ENCODE measurements at regions not wholly inside any gene's neighbourhood (a gene's known extent, or its start where the extent isn't known, plus 50 kb on each side); places are given as distances from the start of the nearest gene placed in this dataset.

DNA sequence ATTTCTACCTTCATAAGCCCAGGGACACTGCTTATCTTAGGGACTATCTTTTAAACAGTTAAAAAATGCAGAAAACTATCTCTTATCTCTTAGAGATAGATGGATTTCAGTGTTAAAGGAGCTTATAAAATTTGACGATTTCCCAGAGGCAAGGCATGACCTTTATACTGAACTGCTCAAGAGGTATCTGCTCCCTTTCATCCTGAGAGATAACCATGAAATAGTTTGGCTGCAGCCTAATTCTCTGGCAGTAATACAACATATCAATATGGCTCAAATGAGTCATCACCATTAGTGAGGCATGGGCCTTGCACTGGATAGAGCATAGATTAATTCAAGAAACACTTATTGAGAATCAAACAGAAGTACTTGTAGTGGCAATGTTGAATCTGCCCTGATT, 348.2 kb upstream of the GRIA3 start:
- DNase-seq (ENCODE audit: low read depth in 4 of 4, low spot score in 2 of 4) = no peak

DNA sequence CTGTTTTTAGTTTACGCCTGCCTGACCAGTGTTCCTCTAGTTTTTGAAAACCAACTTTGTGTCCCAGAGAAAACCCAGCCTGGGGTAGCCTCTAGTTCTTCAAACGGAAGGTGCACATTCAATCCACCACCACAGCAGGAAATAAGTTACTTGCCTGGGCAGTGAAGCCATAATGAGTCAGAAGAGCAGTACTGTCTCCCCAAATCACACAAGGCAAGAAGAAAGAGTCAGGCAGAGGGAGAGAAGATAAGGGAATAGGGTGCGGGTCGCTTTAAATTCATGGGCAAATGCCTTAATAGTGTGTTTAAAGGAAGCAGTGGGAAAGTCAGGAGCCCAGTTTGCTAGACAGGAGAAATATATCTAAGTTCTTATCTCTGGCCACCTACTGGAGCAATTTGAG, 333.8 kb upstream of the GRIA3 start:
- DNase-seq (ENCODE audit: low read depth in 4 of 4, low spot score in 2 of 4) = no peak

DNA sequence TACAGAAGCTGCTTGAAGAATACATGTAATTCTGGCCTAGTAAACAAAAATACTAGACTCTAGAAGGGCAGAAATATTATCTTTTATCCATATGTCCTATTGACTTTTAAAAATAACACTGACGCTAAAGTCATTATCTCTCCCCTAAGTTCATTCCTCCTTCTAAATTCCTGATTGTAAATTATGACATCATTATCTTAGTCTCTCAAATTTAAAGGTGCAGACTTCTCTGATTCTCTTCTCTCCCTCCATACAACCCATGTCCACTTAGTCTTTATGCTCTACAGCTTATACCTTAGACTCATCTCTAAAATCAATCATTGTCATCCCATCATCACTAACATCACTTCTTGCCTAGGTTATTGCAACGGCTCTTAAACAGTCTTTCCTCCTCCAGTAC, 327.9 kb upstream of the GRIA3 start:
- DNase-seq (ENCODE audit: low read depth in 4 of 4, low spot score in 2 of 4) = no peak

DNA sequence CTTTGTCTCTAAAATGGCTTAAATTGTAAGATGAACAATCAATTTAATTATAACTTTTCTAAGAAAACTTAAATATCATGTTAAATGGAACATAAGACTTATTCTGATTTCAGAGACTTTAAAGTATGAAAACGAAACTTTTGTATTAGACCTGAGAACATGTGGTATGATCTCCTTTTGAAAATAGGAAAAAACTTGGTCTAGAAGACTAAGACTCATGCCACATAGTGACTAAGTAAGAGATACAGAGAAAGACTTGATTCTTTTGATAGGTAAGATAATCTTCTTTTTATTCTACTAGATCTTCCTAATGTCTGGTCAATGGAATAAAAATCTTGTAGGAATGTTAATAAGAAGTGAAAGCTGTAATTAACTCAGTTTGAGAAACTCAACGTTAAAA, 326.3 kb upstream of the GRIA3 start:
- no peak for DNase-seq (ENCODE audit: low read depth in 4 of 4, low spot score in 2 of 4)

DNA sequence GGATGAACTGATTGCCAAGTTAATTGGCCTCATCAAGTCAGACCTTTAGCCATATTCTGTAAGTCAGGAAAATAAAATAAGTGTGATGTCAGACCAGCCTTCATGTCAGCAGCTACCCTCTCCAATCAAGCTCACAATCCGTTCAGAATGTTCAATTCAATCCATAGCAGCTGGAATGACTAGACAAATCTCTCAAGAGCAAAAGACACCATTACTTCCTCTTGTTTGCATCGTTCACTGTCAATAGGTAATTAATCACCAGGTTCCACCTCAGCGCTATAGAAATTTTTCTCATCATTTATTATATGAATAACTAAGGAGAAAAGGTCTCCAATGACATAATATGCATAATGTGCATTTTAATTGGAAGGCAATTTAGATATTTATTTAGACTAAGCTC, 321.0 kb upstream of the GRIA3 start:
- DNase-seq (ENCODE audit: low read depth in 4 of 4, low spot score in 2 of 4) = no peak

DNA sequence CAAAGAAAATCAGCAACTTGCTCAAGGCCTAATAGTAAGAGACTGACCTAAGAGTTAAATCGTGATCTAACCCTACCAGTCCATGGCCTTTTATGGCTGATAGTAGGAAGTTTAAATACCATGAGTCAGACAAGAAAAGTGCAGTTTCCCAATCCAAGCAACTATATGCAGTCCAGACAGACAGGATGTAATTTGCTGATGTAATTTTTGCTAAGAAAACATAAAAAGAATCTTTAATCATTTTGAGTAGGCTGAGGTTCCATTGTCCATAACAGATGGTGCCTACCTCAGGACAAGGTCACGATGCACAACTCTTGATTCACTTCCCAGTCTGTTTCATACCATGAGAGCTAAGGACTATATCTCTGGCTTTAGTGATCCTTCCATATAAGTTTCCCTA, 317.5 kb upstream of the GRIA3 start:
- no peak for DNase-seq (ENCODE audit: low read depth in 4 of 4, low spot score in 2 of 4)

DNA sequence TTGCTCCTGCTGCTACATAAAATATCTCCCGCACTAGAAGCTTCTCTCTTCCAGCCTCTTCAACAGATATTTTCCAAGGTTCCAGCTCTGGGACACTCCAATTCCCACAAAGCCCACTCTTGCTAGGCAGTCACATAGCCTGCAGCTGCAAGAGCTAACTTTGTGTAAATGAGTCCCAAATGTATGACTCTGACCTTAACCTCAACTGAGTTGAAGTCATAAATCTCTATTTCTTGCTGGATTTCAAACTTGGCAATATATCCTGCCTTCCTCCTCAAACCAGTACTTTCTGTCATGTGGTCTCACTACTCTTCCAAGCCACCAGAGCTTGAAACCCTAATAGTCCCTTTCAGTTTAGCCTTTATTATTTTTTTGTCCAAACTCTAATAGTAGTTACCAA, 315.4 kb upstream of the GRIA3 start:
- DNase-seq (ENCODE audit: low read depth in 4 of 4, low spot score in 2 of 4) = no peak

DNA sequence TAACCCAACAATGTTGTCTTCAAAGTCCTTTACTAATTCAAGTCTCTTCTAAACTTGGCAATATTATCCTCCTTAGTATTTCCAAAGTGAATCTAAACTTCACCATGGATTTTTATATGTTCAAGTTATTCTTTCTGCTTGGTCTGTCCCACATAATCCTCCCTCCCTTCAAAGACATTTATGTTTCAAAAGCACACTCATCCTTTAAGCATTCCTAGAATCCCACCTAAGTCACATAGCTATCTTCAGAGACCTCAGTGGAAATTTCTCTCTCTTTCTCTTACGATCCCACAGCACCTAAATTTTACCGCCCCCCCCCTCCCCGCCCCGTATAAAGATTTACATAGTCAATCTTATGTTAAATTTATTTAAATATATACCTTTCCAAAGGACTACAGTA, 314.9 kb upstream of the GRIA3 start:
- DNase-seq (ENCODE audit: low read depth in 4 of 4, low spot score in 2 of 4) = no peak

DNA sequence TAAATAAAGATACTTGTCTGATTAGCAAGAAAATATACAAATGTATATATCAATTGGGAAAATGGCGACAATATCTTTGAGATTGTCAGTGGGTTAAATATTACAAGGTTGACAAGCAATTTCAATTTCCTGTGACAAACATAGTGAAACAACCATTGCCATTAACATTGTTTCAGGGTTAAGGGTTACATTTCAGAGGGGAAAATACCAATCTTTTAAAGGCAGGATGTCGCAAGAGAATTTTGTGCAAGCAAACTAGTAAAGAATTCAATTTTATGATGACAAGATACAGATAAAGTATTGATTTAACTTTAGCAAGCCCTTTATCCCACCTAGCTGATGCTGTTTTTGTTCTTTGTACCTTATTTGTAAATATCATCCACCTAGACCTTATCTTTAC, 305.8 kb upstream of the GRIA3 start:
- no peak for DNase-seq (ENCODE audit: low read depth in 4 of 4, low spot score in 2 of 4)

DNA sequence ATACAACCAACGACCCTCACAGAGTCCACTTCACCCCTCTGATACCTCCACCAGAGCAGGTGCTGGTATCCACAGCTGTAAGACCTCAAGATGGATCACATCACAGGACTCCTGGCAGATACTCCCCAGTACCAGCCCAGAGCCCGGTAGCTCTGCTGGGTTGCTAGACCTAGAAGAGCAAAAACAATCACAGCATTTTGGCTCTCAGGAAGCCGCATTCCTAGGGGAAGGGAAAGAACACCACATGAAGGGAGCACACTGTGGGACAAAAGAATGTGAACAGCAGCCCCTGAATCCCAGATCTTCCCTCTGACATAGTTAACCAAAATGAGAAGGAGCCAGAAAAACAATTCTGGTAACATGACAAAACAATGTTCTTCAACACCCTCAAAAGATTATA, 303.1 kb upstream of the GRIA3 start:
- DNase-seq (ENCODE audit: low read depth in 4 of 4, low spot score in 2 of 4) = no peak

DNA sequence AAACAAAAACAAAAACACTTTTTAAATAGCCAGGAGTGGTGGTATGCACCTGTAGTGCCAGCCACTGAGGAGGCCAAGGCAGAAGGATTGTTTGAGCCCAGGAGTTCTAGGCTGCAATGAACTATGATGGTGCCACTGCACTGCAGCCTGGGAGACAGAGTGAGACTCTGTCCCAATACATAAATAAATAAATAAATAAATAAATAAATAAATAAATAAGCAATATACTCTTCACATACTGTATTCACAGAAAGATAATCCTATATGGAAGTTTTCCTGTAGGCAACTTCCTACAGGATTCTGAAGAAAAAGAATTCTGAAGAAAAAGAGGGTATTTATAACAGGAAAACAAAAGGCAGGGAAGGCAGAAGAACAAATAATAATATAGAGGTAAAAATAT, 293.3 kb upstream of the GRIA3 start:
- DNase-seq (ENCODE audit: low read depth in 4 of 4, low spot score in 2 of 4) = no peak

DNA sequence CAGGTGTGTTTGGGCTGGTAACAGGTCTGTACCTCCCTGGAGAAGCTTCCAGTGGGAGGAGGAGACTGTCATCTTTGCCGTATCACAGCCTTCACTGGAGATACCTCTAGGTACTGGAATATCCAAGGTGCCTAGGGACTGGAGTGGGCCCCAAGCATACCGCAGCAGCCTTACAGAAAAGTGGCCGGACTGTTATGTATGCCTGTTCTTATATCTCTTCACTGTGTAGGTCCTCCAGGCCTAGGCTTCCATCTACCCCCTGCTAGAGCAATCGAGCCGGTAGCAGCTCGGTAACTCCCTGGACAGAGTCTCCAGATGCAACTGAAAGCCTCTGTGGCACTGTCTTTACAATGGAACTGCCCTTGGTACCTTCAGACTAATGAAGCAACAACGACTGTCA, 277.4 kb upstream of the GRIA3 start:
- DNase-seq (ENCODE audit: low read depth in 4 of 4, low spot score in 2 of 4) = no peak

DNA sequence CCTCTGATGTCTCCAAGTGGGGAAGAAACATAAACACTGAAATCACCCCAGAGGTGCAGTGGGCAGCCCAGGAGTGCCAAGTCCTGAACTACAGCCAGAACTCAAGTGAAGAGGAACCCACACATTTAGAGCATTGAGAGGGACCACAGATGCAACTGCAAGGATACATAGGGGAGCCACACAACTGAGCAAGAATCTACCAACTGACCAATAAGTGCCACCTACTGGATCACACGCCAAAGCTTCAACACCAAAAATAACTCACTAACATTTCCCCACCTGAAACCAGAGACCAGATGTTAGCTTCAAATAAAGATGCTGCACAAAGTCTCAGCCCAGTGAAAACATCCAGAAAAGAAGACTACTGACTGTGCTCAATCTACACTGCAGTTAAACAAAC, 276.7 kb upstream of the GRIA3 start:
- no peak for DNase-seq (ENCODE audit: low read depth in 4 of 4, low spot score in 2 of 4)

DNA sequence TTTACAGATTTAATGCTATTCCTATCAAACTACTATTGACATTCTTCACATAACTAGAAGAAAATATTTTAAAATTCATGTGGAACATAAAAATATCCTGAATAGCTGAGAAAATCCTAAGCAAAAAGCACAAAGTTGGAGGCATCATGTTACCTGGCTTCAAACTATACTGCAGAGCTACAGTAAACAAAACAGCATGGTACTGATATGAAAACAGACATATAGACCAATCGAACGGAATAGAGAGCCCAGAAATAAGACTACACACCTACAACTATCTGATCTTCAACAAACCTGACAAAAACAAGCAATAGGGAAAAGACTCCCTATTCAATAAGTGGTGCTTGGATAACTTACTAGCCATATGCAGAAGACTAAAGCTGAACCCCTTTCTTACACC, 273.4 kb upstream of the GRIA3 start:
- no peak for DNase-seq (ENCODE audit: low read depth in 4 of 4, low spot score in 2 of 4)

DNA sequence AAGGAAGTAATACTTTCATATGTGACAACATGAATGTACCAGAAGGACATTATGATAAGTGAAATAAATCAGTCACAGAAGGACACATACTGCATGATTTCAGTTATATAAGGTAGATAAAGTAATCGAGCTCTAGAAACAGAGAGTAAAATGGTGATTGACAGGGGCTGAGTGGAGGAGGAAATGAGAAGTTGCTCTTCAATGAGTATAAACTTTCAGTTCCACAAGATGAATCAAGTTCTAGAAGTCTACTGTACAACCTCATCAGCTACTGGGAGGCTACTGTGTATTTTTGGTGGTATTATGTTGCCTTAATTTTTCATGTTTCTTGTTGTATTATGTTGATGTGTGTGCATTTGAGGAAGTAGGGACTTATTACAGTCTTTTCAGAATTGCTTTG, 270.9 kb upstream of the GRIA3 start:
- DNase-seq (ENCODE audit: low read depth in 4 of 4, low spot score in 2 of 4) = no peak

DNA sequence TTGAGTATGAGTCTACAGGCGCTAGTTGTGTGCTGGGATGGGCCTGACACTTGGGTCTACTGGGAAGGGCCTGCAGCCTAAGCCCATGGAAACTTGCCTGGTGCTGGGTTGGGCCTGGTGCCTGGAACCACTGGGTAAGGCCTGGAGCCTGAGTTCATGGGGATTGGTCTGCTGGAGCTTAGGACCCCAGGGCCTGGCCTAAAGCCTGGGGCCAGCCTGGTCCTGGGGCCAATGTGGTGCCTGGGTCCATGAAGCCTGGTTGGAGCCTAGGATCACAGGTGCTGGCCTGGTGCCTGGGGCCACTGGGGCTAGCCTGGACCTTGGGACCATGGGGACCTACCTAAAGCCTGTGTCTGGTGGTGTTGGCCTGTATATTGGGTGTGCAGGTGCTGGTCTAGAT, 270.3 kb upstream of the GRIA3 start:
- DNase-seq (ENCODE audit: low read depth in 4 of 4, low spot score in 2 of 4) = no peak

DNA sequence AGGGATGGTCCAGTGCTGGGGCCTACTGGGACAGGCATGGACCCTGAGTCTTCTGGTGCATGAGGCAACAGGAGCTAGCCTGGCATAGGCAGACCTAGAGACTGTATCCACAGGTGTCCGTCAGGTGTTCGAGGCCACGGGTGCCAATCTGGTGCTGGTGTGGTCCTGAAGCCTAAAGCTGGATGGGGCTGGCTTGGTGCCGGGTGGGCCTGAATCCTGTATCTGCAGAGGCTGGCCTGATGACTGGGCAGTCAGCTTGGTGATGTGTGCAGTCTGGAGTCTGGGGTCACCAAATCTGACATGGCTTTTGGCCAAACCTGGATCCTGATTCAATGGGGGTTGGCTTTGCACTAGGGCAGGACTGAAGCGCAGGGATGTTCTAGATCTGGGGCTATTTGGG, 269.8 kb upstream of the GRIA3 start:
- DNase-seq (ENCODE audit: low read depth in 4 of 4, low spot score in 2 of 4) = no peak

DNA sequence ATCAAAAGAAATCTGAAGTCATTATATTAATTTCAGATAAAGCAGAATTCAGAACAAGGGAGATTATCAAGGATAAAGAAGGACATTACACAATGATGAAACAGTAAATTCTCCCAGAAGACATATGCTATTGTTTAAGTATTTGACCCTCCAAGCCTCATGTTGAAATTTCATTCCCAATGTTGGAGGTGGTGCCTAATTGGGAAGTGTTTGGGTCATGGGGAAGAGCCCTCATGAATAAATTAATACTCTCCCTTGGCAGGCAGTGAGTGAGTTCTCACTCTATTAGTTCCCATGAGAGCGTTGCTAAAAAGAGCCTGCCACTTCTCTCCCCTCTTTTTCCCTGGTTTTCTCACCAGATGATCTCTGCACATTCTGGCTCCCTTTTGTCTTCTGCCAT, 249.9 kb upstream of the GRIA3 start:
- no peak for DNase-seq (ENCODE audit: low read depth in 4 of 4, low spot score in 2 of 4)

DNA sequence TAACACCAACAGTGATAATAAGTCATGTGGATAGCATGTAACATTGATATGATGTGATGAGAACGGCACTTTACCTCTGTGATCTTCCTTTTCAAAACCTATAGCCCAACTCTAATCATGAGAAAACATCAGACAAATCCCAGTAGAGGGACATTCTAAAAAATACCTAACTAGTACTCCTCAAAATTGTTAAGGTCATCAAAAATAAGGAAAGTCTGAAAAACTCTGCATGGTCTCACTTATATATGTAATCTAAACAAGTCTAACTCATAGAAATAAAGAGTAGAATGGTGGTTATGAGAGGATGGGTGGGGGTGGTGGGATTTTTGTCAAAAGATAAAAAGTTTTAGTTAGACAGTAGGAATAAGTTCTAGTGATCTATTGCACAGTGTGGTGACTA, 243.9 kb upstream of the GRIA3 start:
- no peak for DNase-seq (ENCODE audit: low read depth in 4 of 4, low spot score in 2 of 4)

DNA sequence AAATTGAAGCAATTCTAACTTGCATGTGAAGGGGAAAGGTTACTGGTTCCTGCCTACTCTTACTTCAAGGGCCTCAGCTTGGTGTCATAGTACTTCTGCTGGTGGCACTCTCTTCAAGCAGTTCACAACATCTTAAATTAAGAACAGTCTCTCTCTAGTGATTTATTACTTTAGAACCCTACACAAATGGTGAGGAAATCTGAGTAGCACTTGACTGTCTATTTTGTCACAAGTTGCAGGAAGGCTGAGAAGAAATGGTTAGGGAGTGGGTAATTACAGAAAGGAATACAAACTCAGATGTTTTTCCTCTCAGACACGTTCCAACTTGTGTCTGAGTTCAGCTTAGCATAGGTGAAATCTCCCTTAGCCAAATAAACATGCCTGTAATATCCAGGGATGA, 242.3 kb upstream of the GRIA3 start:
- DNase-seq (ENCODE audit: low read depth in 4 of 4, low spot score in 2 of 4) = peak in 1 of 4 donors; percentile 8

DNA sequence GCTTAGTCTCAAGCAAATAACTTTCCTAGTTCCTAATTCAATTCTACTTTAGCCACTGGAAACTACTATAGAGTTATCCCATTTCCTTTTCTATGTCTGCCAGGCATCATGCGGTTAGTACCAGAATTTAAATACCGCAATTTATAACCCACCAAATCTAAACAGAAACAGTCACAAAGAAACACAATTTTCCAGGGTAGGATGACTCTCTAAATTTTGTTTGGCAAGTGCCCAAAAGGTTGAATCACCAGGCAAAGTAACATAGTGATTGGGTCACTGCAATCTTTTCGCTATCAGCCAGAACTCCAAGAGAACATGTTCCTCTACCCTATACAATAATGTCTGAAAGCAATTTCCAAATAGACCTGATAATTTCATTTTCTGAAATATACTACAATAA, 240.2 kb upstream of the GRIA3 start:
- no peak for DNase-seq (ENCODE audit: low read depth in 4 of 4, low spot score in 2 of 4)

DNA sequence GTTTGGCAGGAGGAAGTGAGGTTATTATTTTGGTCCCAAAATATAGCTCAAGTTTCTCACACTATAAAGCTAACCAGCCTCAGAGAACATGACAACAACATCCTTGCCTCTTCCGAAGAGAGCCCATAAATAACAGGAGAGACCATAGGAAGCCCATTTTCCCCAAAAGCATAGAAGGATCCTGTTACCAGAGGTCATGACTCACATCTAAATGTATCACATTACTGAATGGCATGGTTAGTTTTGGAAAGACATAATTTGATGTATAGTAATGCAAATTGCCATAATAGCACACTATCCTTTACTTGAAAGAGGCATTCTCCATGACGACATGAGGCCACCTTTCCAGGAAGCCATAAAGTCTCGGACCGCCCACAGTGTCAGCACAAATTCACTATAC, 238.8 kb upstream of the GRIA3 start:
- DNase-seq (ENCODE audit: low read depth in 4 of 4, low spot score in 2 of 4) = no peak

DNA sequence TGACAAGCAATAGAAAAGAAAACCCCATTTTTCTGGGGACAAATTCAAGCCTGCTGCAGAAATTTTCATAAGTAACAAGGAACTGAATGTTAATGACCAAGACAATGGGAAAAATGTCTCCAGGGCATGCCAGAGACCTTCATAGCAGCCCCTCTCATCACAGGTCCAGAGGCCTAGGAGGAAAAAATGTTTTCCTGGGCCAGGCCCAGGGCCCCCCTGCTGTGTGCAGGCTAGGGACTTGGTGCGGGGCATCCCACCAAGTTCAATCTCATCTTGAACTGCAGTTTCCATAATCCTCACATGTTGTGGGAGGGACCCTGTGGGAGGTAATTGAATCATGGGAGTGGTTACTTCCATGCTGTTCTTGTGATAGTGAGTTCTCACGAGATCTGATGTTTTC, 211.5 kb upstream of the GRIA3 start:
- DNase-seq (ENCODE audit: low read depth in 4 of 4, low spot score in 2 of 4) = no peak

DNA sequence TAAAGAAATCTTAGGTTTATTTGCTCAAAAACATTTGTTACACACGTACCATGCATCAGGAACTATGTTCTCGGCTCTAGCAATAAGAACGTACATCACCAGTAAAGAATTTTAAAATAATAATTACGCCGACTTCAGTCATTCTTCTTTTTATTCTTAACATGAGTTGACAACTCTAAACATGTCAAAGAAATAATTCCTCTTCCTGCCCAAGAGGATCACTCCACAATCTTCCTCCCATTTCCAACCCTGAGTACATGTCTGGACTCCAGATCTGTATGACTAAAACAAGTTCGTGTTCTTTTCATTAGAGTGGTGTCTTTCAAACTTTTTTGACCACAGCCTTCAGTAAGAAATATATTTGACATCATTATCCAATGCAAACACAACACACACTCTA, 201.6 kb upstream of the GRIA3 start:
- DNase-seq (ENCODE audit: low read depth in 4 of 4, low spot score in 2 of 4) = no peak

All from left renal cortex interstitium (tissue), 4 donors.